PC-3 (cell line): ENCODE measurements at regions not wholly inside any gene's neighbourhood (a gene's known extent, or its start where the extent isn't known, plus 50 kb on each side); places are given as distances from the start of the nearest gene placed in this dataset.

Source experiments
- CTCF ChIP-seq: fragments of 300-600 bp; sonication (generic); conservative IDR thresholded peaks from 2 replicates; pipeline ENCODE4 v1.5.1; 2017; ENCODE audit warnings: antibody characterized with exemption, low read depth, mild to moderate bottlenecking, low read length
- EZH2phosphoT487 ChIP-seq: fragments of 300-600 bp; sonication (generic); IDR thresholded peaks from 2 replicates; pipeline ENCODE4 v1.6.1; 2018; ENCODE audit warnings: mild to moderate bottlenecking, antibody characterized with exemption, low read length, borderline replicate concordance

- TF ChIP-seq CTCF, result no peak
- no peak for TF ChIP-seq EZH2phosphoT487
These were observed 217.3 kb downstream of the C12orf75 start for GRCh38 chr12:105547786-105548185.
